SU-DHL-6 (cell line): ENCODE measurements at regions not wholly inside any gene's neighbourhood (a gene's known extent, or its start where the extent isn't known, plus 50 kb on each side); places are given as distances from the start of the nearest gene placed in this dataset.

ENCODE experiments used
- H2AFZ ChIP-seq: fragments of 200-600 bp; sonication (generic); 2 replicates; pipeline ENCODE4 v1.6.1; 2014; ENCODE audit warnings: low read depth, mild to moderate bottlenecking, moderate library complexity, mixed read lengths, antibody characterized with exemption, low read length; ENCODE audit not compliant: severe bottlenecking
- H3F3A ChIP-seq: fragments of 200-600 bp; shearing (Covaris generic); 2 replicates; pipeline ENCODE4 v1.6.0; 2016; ENCODE audit warnings: antibody characterized with exemption, mild to moderate bottlenecking; ENCODE audit not compliant: insufficient read depth
- H3K27ac ChIP-seq: fragments of 200-600 bp; sonication (generic); 2 replicates; pipeline ENCODE4 v1.5.1; 2016; ENCODE audit warnings: low read depth, mild to moderate bottlenecking, low read length, moderate library complexity, mixed read lengths
- H3K27me3 ChIP-seq: fragments of 200-600 bp; sonication (generic), shearing (Covaris generic); 2 replicates; pipeline ENCODE4 v1.6.0; 2014; ENCODE audit warnings: mild to moderate bottlenecking, low read length
- H3K36me3 ChIP-seq: fragments of 200-600 bp; sonication (generic); 2 replicates; pipeline ENCODE4 v1.6.1; 2014; ENCODE audit warnings: mild to moderate bottlenecking, low read length, mixed read lengths
- H3K4me2 ChIP-seq: fragments of 300-600, 200-600 bp; shearing (Covaris generic), sonication (generic); 2 replicates; pipeline ENCODE4 v1.6.0; 2014; ENCODE audit warnings: low read length, low read depth, mild to moderate bottlenecking; ENCODE audit not compliant: poor library complexity, severe bottlenecking
- H3K4me3 ChIP-seq: fragments of 200-600 bp; sonication (generic); 2 replicates; pipeline ENCODE4 v1.5.1; 2014; ENCODE audit warnings: antibody characterized with exemption, low read length, mild to moderate bottlenecking, mixed read lengths; ENCODE audit not compliant: insufficient read depth, poor library complexity, severe bottlenecking
- H3K79me2 ChIP-seq: fragments of 200-600 bp; sonication (generic); 2 replicates; pipeline ENCODE4 v1.6.1; 2014; ENCODE audit warnings: mild to moderate bottlenecking, low read length, moderate library complexity; ENCODE audit not compliant: insufficient read depth
- H3K9ac ChIP-seq: fragments of 200-600 bp; sonication (generic); 2 replicates; pipeline ENCODE4 v1.7.0; 2014; ENCODE audit warnings: mild to moderate bottlenecking, low read length
- H3K9me2 ChIP-seq: fragments of 200-600 bp; sonication (generic); replicated peaks from 2 replicates; pipeline ENCODE4 v1.6.1; 2014; ENCODE audit warnings: low read length; ENCODE audit not compliant: insufficient read depth
- H3K9me3 ChIP-seq: fragments of 200-600 bp; sonication (generic); 2 replicates; pipeline ENCODE4 v1.6.1; 2014; ENCODE audit warnings: low read length, mixed read lengths; ENCODE audit not compliant: insufficient read depth
- H4K20me1 ChIP-seq: fragments of 200-600 bp; sonication (generic); 2 replicates; pipeline ENCODE4 v1.6.1; 2014; ENCODE audit warnings: low read depth, mild to moderate bottlenecking, antibody characterized with exemption, low read length, moderate library complexity, mixed read lengths
- CTCF ChIP-seq: fragments of 200-600 bp; sonication (generic); IDR thresholded peaks from one replicate; pipeline ENCODE4 v1.5.1; 2017; ENCODE audit warnings: antibody characterized with exemption, mild to moderate bottlenecking, low read length, moderate library complexity; ENCODE audit not compliant: insufficient read depth, poor library complexity, severe bottlenecking
- EZH2phosphoT487 ChIP-seq: fragments of 200-600 bp; sonication (generic), shearing (Covaris generic); conservative IDR thresholded peaks from 2 replicates; pipeline ENCODE4 v1.6.1; 2018; ENCODE audit warnings: mild to moderate bottlenecking, antibody characterized with exemption, low read length, moderate library complexity, mixed read lengths

DNA sequence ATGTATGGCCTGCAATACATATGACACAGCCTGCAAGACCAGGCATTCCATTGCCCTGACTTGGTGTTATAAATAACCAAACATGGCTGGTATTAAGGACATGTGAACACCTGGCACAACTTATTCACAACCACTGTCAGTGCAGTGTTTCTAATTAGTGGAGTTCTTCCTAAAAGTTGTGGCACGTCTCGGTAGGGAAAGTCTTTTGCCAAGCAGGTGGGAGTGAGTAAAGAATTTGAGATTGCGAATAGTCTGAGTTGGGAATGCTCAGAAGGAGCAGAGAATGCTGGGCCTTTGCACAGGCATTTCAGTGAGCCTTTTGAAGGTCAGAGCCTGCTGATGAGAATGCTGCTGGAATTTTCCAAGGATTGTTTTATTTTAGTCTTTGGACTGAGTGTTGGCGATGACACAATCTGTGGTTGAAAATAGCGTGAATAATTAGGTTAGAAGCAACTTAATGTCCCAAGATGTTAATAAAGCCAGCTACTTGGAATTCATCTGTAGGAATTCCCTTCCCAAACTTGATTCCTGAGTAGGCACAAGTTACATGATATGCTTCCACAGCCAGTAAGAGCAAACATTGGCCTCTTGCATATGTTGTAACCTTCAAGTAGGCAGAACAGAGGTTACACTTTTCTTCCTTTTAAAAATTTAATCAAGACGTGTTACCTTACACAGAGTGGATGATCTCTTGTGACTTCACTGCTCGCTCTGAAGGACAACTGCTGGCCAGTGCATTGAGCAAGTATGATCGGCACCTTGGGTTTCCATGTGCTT lies 83.6 kb upstream of the PGRMC2 start:
- no peak overlapping the region for H3K4me3 ChIP-seq
- no peak for TF ChIP-seq EZH2phosphoT487
- TF ChIP-seq CTCF = no peak
- no peaks in the 10 kb centered on the region for H3F3A ChIP-seq
- H3K9me3 ChIP-seq = no peaks in the 10 kb centered on the region
- no peak overlapping the region for H3K27ac ChIP-seq
- H3K4me2 ChIP-seq = no peak overlapping the region
- no peaks in the 10 kb centered on the region for H3K27me3 ChIP-seq
- H2AFZ ChIP-seq = no peak overlapping the region
- no peaks in the 10 kb centered on the region for H3K79me2 ChIP-seq
- no peaks in the 10 kb centered on the region for H4K20me1 ChIP-seq
- no peaks in the 10 kb centered on the region for H3K9me2 ChIP-seq
- H3K9ac ChIP-seq = no peak overlapping the region
- no peaks in the 10 kb centered on the region for H3K36me3 ChIP-seq

GRCh38 chr4:128366212-128366611 lies 78.6 kb upstream of the PGRMC2 start:
- H3K27me3 ChIP-seq = no peaks in the 10 kb centered on the region
- TF ChIP-seq EZH2phosphoT487 (no peak), CTCF (no peak)

GRCh38 chr4:128364565-128364964 lies 77.0 kb upstream of the PGRMC2 start:
- TF ChIP-seq EZH2phosphoT487 (no peak), CTCF (no peak)
- no peak overlapping the region for H3K27ac ChIP-seq
- no peaks in the 10 kb centered on the region for H4K20me1 ChIP-seq
- no peaks in the 10 kb centered on the region for H3K27me3 ChIP-seq
- no peaks in the 10 kb centered on the region for H3K9me3 ChIP-seq
- no peak overlapping the region for H3K4me2 ChIP-seq
- H3K79me2 ChIP-seq = no peaks in the 10 kb centered on the region
- H3K9me2 ChIP-seq = no peaks in the 10 kb centered on the region
- H3K36me3 ChIP-seq = no peaks in the 10 kb centered on the region
- no peaks in the 10 kb centered on the region for H3F3A ChIP-seq
- no peak overlapping the region for H3K9ac ChIP-seq
- H2AFZ ChIP-seq = no peak overlapping the region
- no peak overlapping the region for H3K4me3 ChIP-seq

More at GRCh38 chr4:128366212-128366611, 78.6 kb upstream of the PGRMC2 start:
- H4K20me1 ChIP-seq = no peaks in the 10 kb centered on the region
- H3K9me2 ChIP-seq = no peaks in the 10 kb centered on the region
- H3K79me2 ChIP-seq = no peaks in the 10 kb centered on the region
- H3K9ac ChIP-seq = no peak overlapping the region
- H3K4me3 ChIP-seq = no peak overlapping the region
- H3K27ac ChIP-seq = no peak overlapping the region
- no peaks in the 10 kb centered on the region for H3K9me3 ChIP-seq
- H3K36me3 ChIP-seq = no peaks in the 10 kb centered on the region
- no peak overlapping the region for H2AFZ ChIP-seq
- H3F3A ChIP-seq = no peaks in the 10 kb centered on the region
- no peak overlapping the region for H3K4me2 ChIP-seq
